K562 (cell line): ENCODE measurements at regions not wholly inside any gene's neighbourhood (a gene's known extent, or its start where the extent isn't known, plus 50 kb on each side); places are given as distances from the start of the nearest gene placed in this dataset.

Experiments
- CBX2 ChIP-seq: fragments of 200-600 bp; sonication (generic); IDR thresholded peaks from one replicate; pipeline ENCODE4 v1.6.1; 2012; ENCODE audit warnings: mild to moderate bottlenecking, low read length, inconsistent platforms; ENCODE audit not compliant: insufficient read depth, poor library complexity, severe bottlenecking
- CBX3 ChIP-seq, 2 experiments: IDR thresholded peaks; 1 replicate in 1 of 2; 2 replicates in 1 of 2; pipeline ENCODE4 v1.6.1; 2012; ENCODE audit warnings: inconsistent platforms in 2 of 2, low read length in 2 of 2, borderline replicate concordance in 1 of 2, control low read depth in 1 of 2
- DACH1 ChIP-seq: fragments of 450-650 bp; IDR thresholded peaks from 2 replicates; pipeline ENCODE4 v1.6.1; 2018; ENCODE audit not compliant: partially characterized antibody
- ELK1 ChIP-seq: sonication (generic); formaldehyde crosslinking; IDR thresholded peaks from 2 replicates; pipeline ENCODE4 v1.8.1; 2022; ENCODE audit warnings: missing genetic modification reagents
- HIVEP1 ChIP-seq: fragments of 250-450 bp; sonication (Bioruptor Pico); IDR thresholded peaks from 2 replicates; pipeline ENCODE4 v1.4.0; 2020; ENCODE audit warnings: mild to moderate bottlenecking
- MNT ChIP-seq, 2 experiments: fragments of 450-650 bp; conservative IDR thresholded peaks; 2 replicates each; pipeline ENCODE4 v1.6.1; 2017; ENCODE audit warnings: mild to moderate bottlenecking in 2 of 2, moderate library complexity in 2 of 2
- NCOA2 ChIP-seq, 2 experiments: fragments of 450-650 bp; IDR thresholded peaks; 2 replicates each; pipeline ENCODE4 v1.6.1; 2018; ENCODE audit warnings: mild to moderate bottlenecking in 2 of 2, moderate library complexity in 1 of 2; ENCODE audit not compliant: partially characterized antibody in 2 of 2
- PHF8 ChIP-seq: fragments of 200-600 bp; sonication (generic); IDR thresholded peaks from 2 replicates; pipeline ENCODE4 v1.6.1; 2012; ENCODE audit warnings: mixed run types, mild to moderate bottlenecking, inconsistent platforms, low read length, moderate library complexity, borderline replicate concordance
- PTRF ChIP-seq: fragments of 450-650 bp; IDR thresholded peaks from 2 replicates; pipeline ENCODE4 v1.6.1; 2016; ENCODE audit warnings: mild to moderate bottlenecking, missing genetic modification characterization, missing compliant biosample characterization
- SNRNP70 ChIP-seq: fragments of 200-400 bp; formaldehyde crosslinking; optimal IDR thresholded peaks from 2 replicates; pipeline ENCODE3; 2017; ENCODE audit warnings: low read depth, low read length

DNA sequence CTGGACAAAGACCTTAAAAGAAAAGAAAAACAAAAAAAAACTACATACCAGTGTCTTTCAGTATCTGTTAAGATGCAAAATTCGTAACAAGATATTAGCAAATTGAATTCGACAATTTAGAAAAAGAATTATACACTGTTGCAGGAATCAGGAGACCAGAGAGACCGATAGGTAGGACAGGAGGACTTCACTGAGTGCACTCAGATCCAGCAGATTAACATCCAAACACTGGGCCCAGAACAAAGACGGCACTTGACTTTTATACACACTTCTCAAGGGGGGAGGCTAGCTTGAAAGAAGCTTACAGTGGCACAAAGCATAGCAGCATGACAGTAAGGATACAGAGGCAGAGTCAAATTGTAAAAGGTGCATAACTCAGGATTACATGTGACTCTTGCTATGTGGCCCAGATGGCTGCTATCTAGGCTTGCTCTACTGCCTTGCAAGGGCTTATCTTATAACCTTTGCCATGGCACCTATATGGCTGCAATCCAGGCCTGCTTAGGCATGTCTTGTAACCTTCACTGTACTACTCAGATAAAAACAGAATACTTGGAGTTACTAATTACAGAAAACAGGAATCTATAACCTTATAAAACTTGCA is 507.3 kb upstream of the LRRTM4 start (continued):
- TF ChIP-seq NCOA2 (IDR thresholded peaks at IDR 0.05; ENCODE audit: partially characterized antibody in 2 of 2) (no peak), CBX2 (no peak), HIVEP1 (CRISPR knock-in tag) (no peak), PTRF (tag) (no peak), ELK1 (CRISPR knock-in tag) (no peak), SNRNP70 (no peak), PHF8 (no peak), DACH1 (no peak), CBX3 (IDR thresholded peaks at IDR 0.05; ENCODE audit: borderline replicate concordance in 1 of 2, low read length in 2 of 2) (peak; percentile 60 to 91; a peak in 2 of 3 replicates), MNT (conservative IDR thresholded peaks at IDR 0.05) (no peak)
